ENCODE measurements at regions not wholly inside any gene's neighbourhood (a gene's known extent, or its start where the extent isn't known, plus 50 kb on each side); places are given as distances from the start of the nearest gene placed in this dataset.

- no peak for TF ChIP-seq CTCF (IDR thresholded peaks at IDR 0.05; ENCODE audit: low read length, missing control alignments)
- DNase-seq (ENCODE audit: low read depth), result no peak
Observed at GRCh38 chr1:95368178-95368577, 134.2 kb downstream of the RWDD3 start.

DNA sequence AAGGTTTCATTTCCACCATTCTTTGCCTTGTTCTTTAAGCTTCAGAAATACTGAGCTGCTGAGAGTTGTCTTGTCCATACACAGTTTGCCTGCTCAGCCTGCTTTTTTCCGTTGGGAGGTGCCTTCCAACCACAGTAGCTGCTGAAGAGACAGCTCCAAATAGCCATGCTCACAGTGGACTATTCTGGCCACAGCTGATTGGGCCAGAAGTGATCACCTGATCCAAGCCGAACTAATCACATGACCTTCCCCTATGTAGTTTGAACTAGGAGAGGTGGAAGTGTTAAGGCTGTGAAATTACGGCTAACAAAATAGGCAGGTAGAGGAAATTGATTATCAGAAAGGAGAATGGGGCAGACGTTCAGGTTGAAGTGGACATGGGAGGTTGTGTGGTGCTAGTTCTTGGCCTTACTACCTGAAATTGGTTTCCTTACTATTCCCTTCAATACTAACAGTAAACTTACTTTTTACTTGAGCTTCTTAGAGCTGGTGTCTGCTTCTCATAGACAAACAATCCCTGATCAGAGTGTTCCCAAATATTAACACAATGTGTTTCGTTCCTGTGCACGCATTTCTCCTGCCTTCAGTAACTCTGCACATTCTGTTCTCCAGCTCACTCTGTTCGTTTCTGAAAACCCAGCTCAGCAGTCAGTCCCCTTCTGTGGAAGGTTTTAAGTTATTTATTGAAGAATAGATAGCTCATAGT lies 136.1 kb downstream of the RWDD3 start:
- no peak for DNase-seq (ENCODE audit: low read depth)
- no peak for TF ChIP-seq CTCF (IDR thresholded peaks at IDR 0.05; ENCODE audit: low read length, missing control alignments)
- no peak overlapping the region for H3K4me3 ChIP-seq (replicated peaks; ENCODE audit: low read depth, low read length)

More at GRCh38 chr1:95368178-95368577, 134.2 kb downstream of the RWDD3 start:
- H3K4me3 ChIP-seq (replicated peaks; ENCODE audit: low read depth, low read length), result no peak overlapping the region

- no peak for TF ChIP-seq CTCF (IDR thresholded peaks at IDR 0.05; ENCODE audit: low read length, missing control alignments)
- H3K4me3 ChIP-seq (replicated peaks; ENCODE audit: low read depth, low read length), result no peak overlapping the region
- no peak for DNase-seq (ENCODE audit: low read depth)
Observed at GRCh38 chr1:95370691-95371562, 136.9 kb downstream of the RWDD3 start.

GRCh38 chr1:95371666-95372282 lies 137.8 kb downstream of the RWDD3 start:
- TF ChIP-seq CTCF (IDR thresholded peaks at IDR 0.05; ENCODE audit: low read length, missing control alignments), result no peak
- DNase-seq (ENCODE audit: low read depth), result no peak
- H3K4me3 ChIP-seq (replicated peaks; ENCODE audit: low read depth, low read length), result no peak overlapping the region

GRCh38 chr1:95375174-95375573 lies 141.2 kb downstream of the RWDD3 start:
- no peak for TF ChIP-seq CTCF (IDR thresholded peaks at IDR 0.05; ENCODE audit: low read length, missing control alignments)
- DNase-seq (ENCODE audit: low read depth), result no peak
- no peak overlapping the region for H3K4me3 ChIP-seq (replicated peaks; ENCODE audit: low read depth, low read length)

DNA sequence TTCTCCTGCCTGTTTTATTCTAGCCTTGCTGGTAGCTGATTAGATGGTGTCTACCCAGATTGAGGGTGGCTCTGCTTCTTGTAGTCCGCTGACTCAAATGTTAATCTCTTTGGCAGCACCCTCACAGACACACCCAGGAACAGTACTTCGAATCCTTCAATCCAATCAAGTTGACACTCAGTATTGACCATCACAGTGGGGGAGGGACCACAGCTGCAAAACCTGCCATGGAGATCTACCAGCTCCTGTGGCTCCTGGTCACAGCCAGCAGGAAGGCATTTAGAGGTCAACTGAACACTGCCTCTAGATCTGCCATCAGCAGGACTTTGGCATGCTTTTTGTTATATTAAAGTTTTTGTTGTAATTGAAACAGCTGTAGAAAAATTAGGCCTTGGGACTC lies 146.9 kb downstream of the RWDD3 start:
- TF ChIP-seq CTCF (IDR thresholded peaks at IDR 0.05; ENCODE audit: low read length, missing control alignments), result no peak
- H3K4me3 ChIP-seq (replicated peaks; ENCODE audit: low read depth, low read length), result no peak overlapping the region
- DNase-seq (ENCODE audit: low read depth), result no peak
